ENCODE measurements at regions not wholly inside any gene's neighbourhood (a gene's known extent, or its start where the extent isn't known, plus 50 kb on each side); places are given as distances from the start of the nearest gene placed in this dataset.
"Not testable (repeated sequence)": the region's sequence is repeated elsewhere in the genome, so short reads cannot be mapped to it uniquely, and the experiment has no call there.

DNA sequence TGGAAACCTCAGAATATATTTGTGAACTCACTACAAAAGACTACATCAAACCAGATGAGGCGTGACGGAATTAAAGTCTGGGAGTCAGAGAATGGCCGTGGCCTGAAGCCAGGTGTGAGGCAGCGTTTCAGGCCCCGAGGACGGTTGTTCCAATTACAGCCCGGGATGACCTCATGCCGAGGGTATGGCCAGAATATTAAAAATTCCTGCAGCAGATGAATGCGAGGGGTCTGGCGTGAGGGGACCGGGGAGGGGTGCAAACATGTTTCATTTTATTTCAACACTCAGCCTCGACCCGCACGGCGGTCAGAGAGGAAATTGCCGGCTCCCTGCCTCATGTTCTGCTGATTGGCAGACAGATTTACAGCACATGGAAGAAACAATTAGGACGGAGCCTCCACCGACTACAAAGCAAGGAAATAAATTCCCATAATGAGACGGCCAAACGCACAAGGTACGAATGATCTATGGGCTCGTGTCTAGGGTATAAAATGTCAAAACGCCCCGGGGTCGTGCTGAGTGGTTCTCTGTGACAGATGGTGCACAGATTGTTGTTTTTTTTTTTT, 289.7 kb downstream of the SHOX start:
- DNase-seq (ENCODE audit: low spot score, unreplicated experiment) = no peak
- Mint-ChIP-seq H3K4me1 (ENCODE audit: low read depth) (peaks cover 1% of the 10 kb centered on the region), H3K9me3 (ENCODE audit: low read depth) (no peaks in the 10 kb centered on the region), H3K36me3 (ENCODE audit: insufficient read depth) (no peaks in the 10 kb centered on the region), H3K4me3 (ENCODE audit: low read depth) (no peak overlapping the region), H3K27ac (no peak overlapping the region), H3K27me3 (peaks cover 5% of the 10 kb centered on the region)
- TF ChIP-seq, protein P1, sequence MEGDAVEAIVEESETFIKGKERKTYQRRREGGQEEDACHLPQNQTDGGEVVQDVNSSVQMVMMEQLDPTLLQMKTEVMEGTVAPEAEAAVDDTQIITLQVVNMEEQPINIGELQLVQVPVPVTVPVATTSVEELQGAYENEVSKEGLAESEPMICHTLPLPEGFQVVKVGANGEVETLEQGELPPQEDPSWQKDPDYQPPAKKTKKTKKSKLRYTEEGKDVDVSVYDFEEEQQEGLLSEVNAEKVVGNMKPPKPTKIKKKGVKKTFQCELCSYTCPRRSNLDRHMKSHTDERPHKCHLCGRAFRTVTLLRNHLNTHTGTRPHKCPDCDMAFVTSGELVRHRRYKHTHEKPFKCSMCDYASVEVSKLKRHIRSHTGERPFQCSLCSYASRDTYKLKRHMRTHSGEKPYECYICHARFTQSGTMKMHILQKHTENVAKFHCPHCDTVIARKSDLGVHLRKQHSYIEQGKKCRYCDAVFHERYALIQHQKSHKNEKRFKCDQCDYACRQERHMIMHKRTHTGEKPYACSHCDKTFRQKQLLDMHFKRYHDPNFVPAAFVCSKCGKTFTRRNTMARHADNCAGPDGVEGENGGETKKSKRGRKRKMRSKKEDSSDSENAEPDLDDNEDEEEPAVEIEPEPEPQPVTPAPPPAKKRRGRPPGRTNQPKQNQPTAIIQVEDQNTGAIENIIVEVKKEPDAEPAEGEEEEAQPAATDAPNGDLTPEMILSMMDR (IDR thresholded peaks at IDR 0.05; ENCODE audit: unreplicated experiment) = no peak

DNA sequence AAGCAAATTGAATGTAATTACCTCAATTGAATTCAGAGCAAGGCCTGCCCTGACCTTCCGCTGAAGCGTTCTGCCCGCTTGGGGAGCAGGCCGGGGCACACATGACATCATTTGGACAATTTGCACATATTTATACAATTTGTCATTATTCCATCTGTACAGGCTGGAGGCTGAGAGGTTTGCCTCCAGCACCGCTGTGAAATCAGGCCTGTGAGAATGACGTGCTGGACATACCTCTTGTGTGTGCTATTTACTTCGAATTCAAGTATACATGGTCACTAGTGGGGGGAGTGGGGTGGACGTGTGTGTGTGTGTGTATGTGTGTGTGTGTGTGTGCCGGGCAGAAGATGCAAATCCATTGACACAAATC, 285.6 kb downstream of the SHOX start:
- DNase-seq (ENCODE audit: low spot score, unreplicated experiment) = no peak

GRCh38 chrX:915427-916229, 285.0 kb downstream of the SHOX start:
- Mint-ChIP-seq H3K9me3 (ENCODE audit: low read depth) (no peaks in the 10 kb centered on the region), H3K4me1 (ENCODE audit: low read depth) (peaks cover 1% of the 10 kb centered on the region), H3K4me3 (ENCODE audit: low read depth) (no peak overlapping the region), H3K36me3 (ENCODE audit: insufficient read depth) (no peaks in the 10 kb centered on the region), H3K27me3 (peaks cover 5% of the 10 kb centered on the region), H3K27ac (no peak overlapping the region)
- DNase-seq (ENCODE audit: low spot score, unreplicated experiment) = no peak
- TF ChIP-seq, protein P1 (IDR thresholded peaks at IDR 0.05; ENCODE audit: unreplicated experiment) = no peak

More for the DNA sequence above, 285.6 kb downstream of the SHOX start:
- Mint-ChIP-seq H3K4me3 (ENCODE audit: low read depth) (no peak overlapping the region), H3K27me3 (peaks cover 5% of the 10 kb centered on the region), H3K27ac (no peak overlapping the region), H3K36me3 (ENCODE audit: insufficient read depth) (no peaks in the 10 kb centered on the region), H3K4me1 (ENCODE audit: low read depth) (peaks cover 1% of the 10 kb centered on the region), H3K9me3 (ENCODE audit: low read depth) (no peaks in the 10 kb centered on the region)
- TF ChIP-seq, protein P1 (IDR thresholded peaks at IDR 0.05; ENCODE audit: unreplicated experiment) = no peak

GRCh38 chrX:914206-914605, 283.6 kb downstream of the SHOX start:
- peaks cover 5% of the 10 kb centered on the region for H3K27me3 Mint-ChIP-seq
- no peaks in the 10 kb centered on the region for H3K36me3 Mint-ChIP-seq (ENCODE audit: insufficient read depth)
- no peak for DNase-seq (ENCODE audit: low spot score, unreplicated experiment)
- TF ChIP-seq, protein P1 (IDR thresholded peaks at IDR 0.05; ENCODE audit: unreplicated experiment) = no peak
- no peak overlapping the region for H3K27ac Mint-ChIP-seq
- H3K4me3 Mint-ChIP-seq (ENCODE audit: low read depth) = no peak overlapping the region
- H3K9me3 Mint-ChIP-seq (ENCODE audit: low read depth) = peaks cover under 1% of the 10 kb centered on the region
- no peaks in the 10 kb centered on the region for H3K4me1 Mint-ChIP-seq (ENCODE audit: low read depth)

- H3K9me3 Mint-ChIP-seq (ENCODE audit: low read depth) = peaks cover 4% of the 10 kb centered on the region
- TF ChIP-seq, protein P1 (IDR thresholded peaks at IDR 0.05; ENCODE audit: unreplicated experiment) = no peak
- DNase-seq (ENCODE audit: low spot score, unreplicated experiment) = no peak
- H3K27ac Mint-ChIP-seq = no peak overlapping the region
- H3K36me3 Mint-ChIP-seq (ENCODE audit: insufficient read depth) = no peaks in the 10 kb centered on the region
- no peaks in the 10 kb centered on the region for H3K4me1 Mint-ChIP-seq (ENCODE audit: low read depth)
- H3K27me3 Mint-ChIP-seq = peaks cover 5% of the 10 kb centered on the region
- no peak overlapping the region for H3K4me3 Mint-ChIP-seq (ENCODE audit: low read depth)
Measured at GRCh38 chrX:912677-913076, 282.1 kb downstream of the SHOX start.

- H3K4me1 Mint-ChIP-seq (ENCODE audit: low read depth); H3K27ac Mint-ChIP-seq; DNase-seq (ENCODE audit: low spot score, unreplicated experiment): not testable (repeated sequence)
Measured at GRCh38 chrX:909068-909467, 278.5 kb downstream of the SHOX start.

More at GRCh38 chrX:909068-909467, 278.5 kb downstream of the SHOX start:
- not testable (repeated sequence) for H3K4me3 Mint-ChIP-seq (ENCODE audit: low read depth); H3K9me3 Mint-ChIP-seq (ENCODE audit: low read depth); H3K27me3 Mint-ChIP-seq; H3K36me3 Mint-ChIP-seq (ENCODE audit: insufficient read depth)
